ENCODE measurements at regions not wholly inside any gene's neighbourhood (a gene's known extent, or its start where the extent isn't known, plus 50 kb on each side); places are given as distances from the start of the nearest gene placed in this dataset.

DNA sequence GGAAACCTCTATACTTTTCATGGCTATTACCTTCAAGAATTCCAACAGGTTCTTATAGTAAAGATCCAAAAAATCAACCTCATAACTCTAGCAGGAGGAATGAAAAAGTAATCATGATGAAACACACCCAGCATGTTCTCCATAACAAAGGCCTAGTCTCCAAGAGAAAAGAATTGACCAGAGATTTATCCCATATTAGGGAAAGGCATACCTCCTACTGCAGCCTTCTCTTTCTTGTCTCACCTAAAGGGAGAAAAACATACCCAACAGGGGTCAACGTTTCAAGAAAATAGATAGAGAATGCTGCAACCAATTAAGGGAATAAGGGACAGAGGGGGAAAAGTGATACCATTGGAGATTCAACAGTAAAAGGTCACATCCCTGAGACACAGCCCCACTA, 262.5 kb downstream of the FRK start:
- no peaks in the 10 kb centered on the region for H3K27me3 Mint-ChIP-seq (ENCODE audit: low read depth)
- H3K27ac Mint-ChIP-seq (ENCODE audit: unreplicated experiment): no peak overlapping the region
- no peak for TF ChIP-seq CTCF (conservative IDR thresholded peaks at IDR 0.05)
- H3K4me3 Mint-ChIP-seq: no peak overlapping the region
- H3K9me3 Mint-ChIP-seq: no peaks in the 10 kb centered on the region
- H3K36me3 Mint-ChIP-seq (ENCODE audit: low read depth): no peaks in the 10 kb centered on the region
- no peak for DNase-seq (ENCODE audit: low read depth, low spot score)
- H3K4me1 Mint-ChIP-seq: no peaks in the 10 kb centered on the region

- no peaks in the 10 kb centered on the region for H3K9me3 Mint-ChIP-seq
- no peak overlapping the region for H3K4me3 Mint-ChIP-seq
- no peak for DNase-seq (ENCODE audit: low read depth, low spot score)
- no peak for TF ChIP-seq CTCF (conservative IDR thresholded peaks at IDR 0.05)
- H3K36me3 Mint-ChIP-seq (ENCODE audit: low read depth): no peaks in the 10 kb centered on the region
- H3K4me1 Mint-ChIP-seq: no peaks in the 10 kb centered on the region
- no peaks in the 10 kb centered on the region for H3K27me3 Mint-ChIP-seq (ENCODE audit: low read depth)
- H3K27ac Mint-ChIP-seq (ENCODE audit: unreplicated experiment): no peak overlapping the region
Measured at GRCh38 chr6:115796829-115797228, 263.9 kb downstream of the FRK start.

GRCh38 chr6:115796061-115796460, 264.6 kb downstream of the FRK start:
- TF ChIP-seq CTCF (conservative IDR thresholded peaks at IDR 0.05): no peak
- Mint-ChIP-seq H3K27ac (ENCODE audit: unreplicated experiment) (no peak overlapping the region), H3K27me3 (ENCODE audit: low read depth) (no peaks in the 10 kb centered on the region), H3K36me3 (ENCODE audit: low read depth) (no peaks in the 10 kb centered on the region), H3K4me3 (no peak overlapping the region), H3K4me1 (no peaks in the 10 kb centered on the region), H3K9me3 (no peaks in the 10 kb centered on the region)
- DNase-seq (ENCODE audit: low read depth, low spot score): no peak

DNA sequence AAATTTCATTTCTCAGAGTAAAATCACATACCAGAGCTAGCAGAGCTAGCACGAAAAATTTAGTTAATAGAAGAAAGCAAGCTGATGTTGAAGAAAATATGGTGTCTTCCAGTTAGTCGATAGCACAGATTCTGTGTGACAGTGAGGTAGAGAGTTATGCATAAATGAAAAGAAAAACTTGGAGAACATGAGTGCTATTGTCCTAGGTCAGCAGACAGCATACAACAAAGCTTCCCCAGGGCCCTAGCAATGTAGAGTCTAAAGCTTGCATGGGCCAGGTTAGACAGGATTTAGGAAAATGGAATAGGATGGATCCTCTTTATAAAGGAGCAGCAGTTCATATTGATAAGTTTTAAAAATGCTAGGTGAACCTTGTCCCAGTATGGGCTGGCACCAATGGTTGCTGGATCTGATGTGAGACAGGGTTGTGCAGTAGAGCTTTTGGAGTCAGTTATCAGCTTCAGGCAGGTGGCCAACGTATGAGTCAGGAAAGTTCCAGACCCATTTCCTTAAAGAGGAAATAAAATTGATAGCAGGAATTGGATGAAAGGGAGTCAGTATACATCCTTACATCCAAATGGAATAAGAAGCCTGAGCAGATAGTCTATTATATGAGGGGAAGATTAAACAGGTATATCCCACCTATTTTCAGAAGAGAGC, 277.2 kb downstream of the FRK start:
- Mint-ChIP-seq H3K4me3 (no peak overlapping the region), H3K27ac (ENCODE audit: unreplicated experiment) (no peak overlapping the region)
- no peak for TF ChIP-seq CTCF (conservative IDR thresholded peaks at IDR 0.05)

GRCh38 chr6:115782612-115783011, 278.1 kb downstream of the FRK start:
- no peaks in the 10 kb centered on the region for H3K9me3 Mint-ChIP-seq
- TF ChIP-seq CTCF (conservative IDR thresholded peaks at IDR 0.05): no peak
- H3K4me3 Mint-ChIP-seq: no peak overlapping the region
- no peak overlapping the region for H3K27ac Mint-ChIP-seq (ENCODE audit: unreplicated experiment)
- peaks cover 2% of the 10 kb centered on the region for H3K27me3 Mint-ChIP-seq (ENCODE audit: low read depth)
- no peaks in the 10 kb centered on the region for H3K4me1 Mint-ChIP-seq
- H3K36me3 Mint-ChIP-seq (ENCODE audit: low read depth): no peaks in the 10 kb centered on the region
- DNase-seq (ENCODE audit: low read depth, low spot score): no peak

More for the DNA sequence above, 277.2 kb downstream of the FRK start:
- Mint-ChIP-seq H3K4me1 (no peaks in the 10 kb centered on the region), H3K9me3 (no peaks in the 10 kb centered on the region), H3K36me3 (ENCODE audit: low read depth) (no peaks in the 10 kb centered on the region), H3K27me3 (ENCODE audit: low read depth) (peaks cover 2% of the 10 kb centered on the region)
- no peak for DNase-seq (ENCODE audit: low read depth, low spot score)

Data from neural crest cell (in vitro differentiated cells).